ENCODE measurements at regions not wholly inside any gene's neighbourhood (a gene's known extent, or its start where the extent isn't known, plus 50 kb on each side); places are given as distances from the start of the nearest gene placed in this dataset.
"Not testable (repeated sequence)": the region's sequence is repeated elsewhere in the genome, so short reads cannot be mapped to it uniquely, and the experiment has no call there.

GRCh38 chr20:56706867-56707360 lies 77.8 kb downstream of the TFAP2C start:
- H3K36me3 ChIP-seq (replicated peaks; ENCODE audit: insufficient read depth, low read depth): no peaks in the 10 kb centered on the region
- no peaks in the 10 kb centered on the region for H3K79me2 ChIP-seq
- 88% methylated on average over 6 of the region's 6 CpGs for WGBS (ENCODE audit: low lambda C conversion rate, missing lambda C conversion rate)
- H3K4me2 ChIP-seq: no peak overlapping the region
- H3K27ac ChIP-seq: no peak overlapping the region
- no peak for DNase-seq (ENCODE audit: low spot score)
- no peak overlapping the region for H3K4me3 ChIP-seq
- TF ChIP-seq EZH2 (IDR thresholded peaks at IDR 0.05; ENCODE audit: borderline replicate concordance): no peak
- no peak for TF ChIP-seq CTCF (IDR thresholded peaks at IDR 0.05; ENCODE audit: poor library complexity)
- TF ChIP-seq EZH2phosphoT487 (IDR thresholded peaks at IDR 0.05; ENCODE audit: low read depth, severe bottlenecking, unreplicated experiment): no peak
- H3K9me3 ChIP-seq (ENCODE audit: low read depth): no peaks in the 10 kb centered on the region
- no peaks in the 10 kb centered on the region for H3K9me2 ChIP-seq (replicated peaks; ENCODE audit: insufficient read depth)
- H3K27me3 ChIP-seq: no peaks in the 10 kb centered on the region
- no peaks in the 10 kb centered on the region for H4K20me1 ChIP-seq (ENCODE audit: insufficient read depth, poor library complexity, severe bottlenecking)
- H3K4me1 ChIP-seq (ENCODE audit: insufficient read depth): no peaks in the 10 kb centered on the region
- H2AFZ ChIP-seq: no peak overlapping the region

- H3K9me2 ChIP-seq (replicated peaks; ENCODE audit: insufficient read depth): no peaks in the 10 kb centered on the region
- no peak overlapping the region for H3K4me2 ChIP-seq
- no peaks in the 10 kb centered on the region for H3K79me2 ChIP-seq
- no peaks in the 10 kb centered on the region for H3K4me1 ChIP-seq (ENCODE audit: insufficient read depth)
- no peaks in the 10 kb centered on the region for H3K27me3 ChIP-seq
- H4K20me1 ChIP-seq (ENCODE audit: insufficient read depth, poor library complexity, severe bottlenecking): no peaks in the 10 kb centered on the region
- TF ChIP-seq CTCF (IDR thresholded peaks at IDR 0.05; ENCODE audit: poor library complexity): no peak
- TF ChIP-seq EZH2phosphoT487 (IDR thresholded peaks at IDR 0.05; ENCODE audit: low read depth, severe bottlenecking, unreplicated experiment): no peak
- TF ChIP-seq EZH2 (IDR thresholded peaks at IDR 0.05; ENCODE audit: borderline replicate concordance): no peak
- no peaks in the 10 kb centered on the region for H3K36me3 ChIP-seq (replicated peaks; ENCODE audit: insufficient read depth, low read depth)
- no peak overlapping the region for H3K27ac ChIP-seq
- H3K4me3 ChIP-seq: no peak overlapping the region
- WGBS (ENCODE audit: low lambda C conversion rate, missing lambda C conversion rate): 87% methylated on average over 14 of the region's 14 CpGs
- H2AFZ ChIP-seq: no peak overlapping the region
- no peak for DNase-seq (ENCODE audit: low spot score)
- H3K9me3 ChIP-seq (ENCODE audit: low read depth): no peaks in the 10 kb centered on the region
Measured at GRCh38 chr20:56708991-56709390, 79.9 kb downstream of the TFAP2C start.

- Histone ChIP-seq H3K9me3 (ENCODE audit: low read depth) (no peaks in the 10 kb centered on the region), H4K20me1 (ENCODE audit: insufficient read depth, poor library complexity, severe bottlenecking) (no peaks in the 10 kb centered on the region), H3K4me1 (ENCODE audit: insufficient read depth) (no peaks in the 10 kb centered on the region), H3K79me2 (no peaks in the 10 kb centered on the region), H3K9me2 (replicated peaks; ENCODE audit: insufficient read depth) (no peaks in the 10 kb centered on the region), H3K27ac (no peak overlapping the region), H2AFZ (no peak overlapping the region), H3K4me3 (no peak overlapping the region), H3K36me3 (replicated peaks; ENCODE audit: insufficient read depth, low read depth) (no peaks in the 10 kb centered on the region), H3K4me2 (no peak overlapping the region), H3K27me3 (no peaks in the 10 kb centered on the region)
- 92% methylated on average over 11 of the region's 11 CpGs for WGBS (ENCODE audit: low lambda C conversion rate, missing lambda C conversion rate)
- no peak for DNase-seq (ENCODE audit: low spot score)
- TF ChIP-seq EZH2 (IDR thresholded peaks at IDR 0.05; ENCODE audit: borderline replicate concordance) (no peak), CTCF (IDR thresholded peaks at IDR 0.05; ENCODE audit: poor library complexity) (no peak), EZH2phosphoT487 (IDR thresholded peaks at IDR 0.05; ENCODE audit: low read depth, severe bottlenecking, unreplicated experiment) (no peak)
Measured at GRCh38 chr20:56710125-56710524, 81.0 kb downstream of the TFAP2C start.

GRCh38 chr20:56710577-56710976 lies 81.5 kb downstream of the TFAP2C start:
- no CpG with 5 or more reads among the region's 2 CpGs for WGBS (ENCODE audit: low lambda C conversion rate, missing lambda C conversion rate)
- DNase-seq (ENCODE audit: low spot score); H3K27ac ChIP-seq: not testable (repeated sequence)

More at GRCh38 chr20:56710577-56710976, 81.5 kb downstream of the TFAP2C start:
- H2AFZ ChIP-seq; H3K27me3 ChIP-seq; H3K4me3 ChIP-seq; H3K4me2 ChIP-seq; H3K9me2 ChIP-seq (replicated peaks; ENCODE audit: insufficient read depth); H3K79me2 ChIP-seq; H3K9me3 ChIP-seq (ENCODE audit: low read depth); H3K4me1 ChIP-seq (ENCODE audit: insufficient read depth); H4K20me1 ChIP-seq (ENCODE audit: insufficient read depth, poor library complexity, severe bottlenecking); H3K36me3 ChIP-seq (replicated peaks; ENCODE audit: insufficient read depth, low read depth): not testable (repeated sequence)
